SK-N-MC (cell line): ENCODE measurements at regions not wholly inside any gene's neighbourhood (a gene's known extent, or its start where the extent isn't known, plus 50 kb on each side); places are given as distances from the start of the nearest gene placed in this dataset.

Experiments
- DNase-seq: peaks from one replicate; pipeline ENCODE4 v3.0.0-alpha.2; 2011; ENCODE audit warnings: low read depth, low spot score
- H3K27ac ChIP-seq: fragments of 200-600 bp; sonication (generic); 2 replicates; pipeline ENCODE4 v1.5.1; 2016; ENCODE audit warnings: mixed run types
- H3K36me3 ChIP-seq: fragments of 200-600 bp; sonication (generic); 2 replicates; pipeline ENCODE4 v1.6.1; 2017; ENCODE audit warnings: antibody characterized with exemption, low read length, mixed read lengths; ENCODE audit not compliant: insufficient read depth
- H3K4me3 ChIP-seq: fragments of 200-600 bp; sonication (generic); 2 replicates; pipeline ENCODE4 v1.5.1; 2016
- H3K9ac ChIP-seq: fragments of 200-600 bp; sonication (generic); 2 replicates; pipeline ENCODE4 v1.8.0; 2017; ENCODE audit warnings: mixed run types, mixed read lengths; ENCODE audit not compliant: insufficient read length
- H3K9me3 ChIP-seq: fragments of 200-600 bp; sonication (generic); 2 replicates; pipeline ENCODE4 v1.6.1; 2017; ENCODE audit warnings: low read depth, mild to moderate bottlenecking, antibody characterized with exemption, low read length, moderate library complexity, mixed read lengths
- EZH2 ChIP-seq: fragments of 200-600 bp; sonication (generic); IDR thresholded peaks from one replicate; pipeline ENCODE4 v1.6.1; 2017; ENCODE audit warnings: antibody characterized with exemption
- FOXP2 ChIP-seq: optimal IDR thresholded peaks from 2 replicates; pipeline ENCODE3; 2011; ENCODE audit warnings: mild to moderate bottlenecking, moderate library complexity; ENCODE audit not compliant: insufficient read depth; ENCODE audit errors: extremely low read length, control extremely low read depth
- POLR2AphosphoS5 ChIP-seq: IDR thresholded peaks from 2 replicates; pipeline ENCODE4 v1.6.1; 2012; ENCODE audit warnings: mild to moderate bottlenecking, low read depth, low read length, borderline replicate concordance

DNA sequence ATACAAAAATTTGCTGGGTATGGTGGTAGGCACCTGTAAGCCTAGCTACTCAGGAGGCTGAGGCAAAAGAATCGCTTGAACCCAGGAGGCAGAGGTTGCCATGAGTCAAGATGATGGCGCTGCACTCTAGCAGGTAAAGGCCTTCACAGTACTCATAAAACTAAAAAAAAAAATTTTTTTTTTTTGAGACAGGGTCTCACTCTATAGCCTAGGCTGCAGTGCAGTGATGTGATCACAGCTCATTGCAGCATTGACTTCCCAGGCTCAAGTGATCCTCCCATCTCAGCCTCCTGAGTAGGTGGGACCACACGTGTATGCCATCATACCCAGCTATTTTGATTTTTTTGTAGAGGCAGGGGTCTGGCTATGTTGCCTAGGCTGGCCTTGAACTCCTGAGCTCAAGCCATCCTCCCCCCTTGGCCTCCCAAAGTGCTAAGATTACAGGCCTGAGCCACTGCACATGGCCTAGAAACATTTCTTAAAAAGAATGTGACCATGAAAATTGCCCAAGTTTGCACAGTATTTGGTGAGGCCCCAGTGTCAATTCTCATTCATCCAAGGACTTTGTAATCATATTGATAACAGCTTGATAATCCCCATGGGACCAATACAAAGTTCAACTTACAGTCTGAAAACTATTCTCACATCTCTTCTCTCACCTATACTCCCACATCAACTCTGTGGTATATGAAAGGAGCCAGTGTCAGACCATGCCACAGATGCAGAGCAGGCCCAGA lies 64.2 kb upstream of the MYCN start:
- DNase-seq, result no peak
- Histone ChIP-seq H3K4me3 (no peak overlapping the region), H3K9ac (no peak overlapping the region), H3K27ac (no peak overlapping the region), H3K9me3 (no peaks in the 10 kb centered on the region), H3K36me3 (no peaks in the 10 kb centered on the region)
- TF ChIP-seq EZH2, result no peak
- TF ChIP-seq FOXP2, result no peak
- TF ChIP-seq POLR2AphosphoS5, result no peak

DNA sequence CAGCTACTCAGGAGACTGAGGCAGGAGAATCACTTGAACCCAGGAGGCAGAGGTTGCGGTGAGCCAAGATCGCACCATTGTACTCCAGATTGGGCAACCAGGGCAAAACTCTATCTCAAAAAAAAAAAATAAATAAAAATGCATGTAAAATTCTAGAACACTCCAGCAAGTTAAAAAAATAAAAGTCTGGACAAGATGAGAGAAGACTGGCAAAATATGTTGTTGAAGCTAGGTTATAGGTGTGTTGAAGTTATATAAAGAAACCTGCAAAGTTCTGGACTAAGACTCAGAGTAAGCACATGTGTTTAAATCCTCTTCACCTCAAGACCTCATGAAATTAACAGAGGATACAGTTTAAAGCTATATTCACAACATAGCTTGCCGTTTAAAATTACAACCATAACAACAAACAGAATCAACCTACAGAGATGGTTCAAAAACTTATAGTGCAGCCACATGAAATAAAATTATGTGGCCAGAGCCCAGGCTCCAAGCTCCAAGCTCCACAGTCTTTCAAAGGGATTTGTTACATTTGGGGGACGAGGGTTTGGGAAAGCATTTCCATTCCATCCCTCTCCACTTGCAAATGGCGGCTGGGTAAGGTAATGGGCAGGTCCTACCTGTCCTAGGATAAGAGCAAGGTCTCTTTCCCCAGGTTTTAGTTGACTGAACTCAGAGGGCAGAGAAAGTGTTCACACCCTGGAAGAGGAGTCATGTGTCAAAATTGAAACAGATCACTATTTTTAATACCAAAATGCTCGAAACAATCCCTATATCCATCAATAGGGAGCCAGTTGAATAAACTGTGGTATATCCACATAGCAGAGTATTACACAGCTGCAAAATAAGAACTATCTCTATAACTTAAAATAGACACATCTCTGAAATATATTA lies 59.9 kb upstream of the MYCN start:
- H3K27ac ChIP-seq, result no peak overlapping the region

DNA sequence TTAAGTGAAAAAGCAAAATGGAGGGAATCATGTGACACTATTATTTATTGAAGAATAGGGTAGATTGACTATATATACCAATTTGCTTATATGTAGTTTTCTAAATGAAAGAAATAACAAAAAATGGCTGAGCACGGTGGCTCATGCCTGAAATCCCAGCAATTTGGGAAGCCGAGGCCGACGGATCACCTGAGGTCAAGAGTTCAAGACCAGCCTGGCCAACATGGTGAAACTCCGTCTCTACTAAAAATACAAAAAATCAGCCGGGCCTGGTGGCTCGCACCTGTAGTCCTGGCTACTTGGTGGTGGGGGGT lies 59.3 kb upstream of the MYCN start:
- Histone ChIP-seq H3K9me3 (no peaks in the 10 kb centered on the region), H3K36me3 (no peaks in the 10 kb centered on the region), H3K4me3 (no peak overlapping the region), H3K27ac (no peak overlapping the region), H3K9ac (no peak overlapping the region)
- TF ChIP-seq FOXP2 (no peak), POLR2AphosphoS5 (no peak), EZH2 (no peak)
- DNase-seq, result no peak

More for the DNA sequence above, 59.9 kb upstream of the MYCN start:
- no peak overlapping the region for H3K9ac ChIP-seq
- H3K36me3 ChIP-seq, result no peaks in the 10 kb centered on the region
- no peak for TF ChIP-seq FOXP2
- TF ChIP-seq EZH2, result no peak
- no peak for TF ChIP-seq POLR2AphosphoS5
- no peak overlapping the region for H3K4me3 ChIP-seq
- DNase-seq, result no peak
- H3K9me3 ChIP-seq, result no peaks in the 10 kb centered on the region

DNA sequence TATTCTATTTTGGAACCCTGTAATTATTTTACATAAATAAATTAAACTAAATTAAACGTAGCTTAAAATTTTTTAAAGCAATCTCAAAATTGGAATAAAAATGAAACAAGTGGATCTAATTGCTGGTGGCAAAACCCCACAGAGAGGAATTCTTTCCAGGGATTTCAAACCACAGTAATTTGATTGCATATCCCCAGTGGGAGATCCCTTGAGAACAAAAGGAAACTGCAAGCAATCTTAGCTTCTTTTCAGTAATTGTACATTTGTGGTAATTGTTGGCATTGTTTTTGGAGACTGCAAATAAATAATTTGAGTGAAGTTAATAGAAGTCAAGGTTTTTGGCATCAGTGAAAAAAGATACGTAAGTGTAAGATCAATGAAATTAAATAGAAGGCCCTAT lies 58.7 kb upstream of the MYCN start:
- Histone ChIP-seq H3K4me3 (no peak overlapping the region), H3K27ac (no peak overlapping the region), H3K9me3 (no peaks in the 10 kb centered on the region), H3K9ac (no peak overlapping the region), H3K36me3 (no peaks in the 10 kb centered on the region)
- no peak for DNase-seq
- TF ChIP-seq FOXP2 (no peak), POLR2AphosphoS5 (no peak), EZH2 (no peak)

DNA sequence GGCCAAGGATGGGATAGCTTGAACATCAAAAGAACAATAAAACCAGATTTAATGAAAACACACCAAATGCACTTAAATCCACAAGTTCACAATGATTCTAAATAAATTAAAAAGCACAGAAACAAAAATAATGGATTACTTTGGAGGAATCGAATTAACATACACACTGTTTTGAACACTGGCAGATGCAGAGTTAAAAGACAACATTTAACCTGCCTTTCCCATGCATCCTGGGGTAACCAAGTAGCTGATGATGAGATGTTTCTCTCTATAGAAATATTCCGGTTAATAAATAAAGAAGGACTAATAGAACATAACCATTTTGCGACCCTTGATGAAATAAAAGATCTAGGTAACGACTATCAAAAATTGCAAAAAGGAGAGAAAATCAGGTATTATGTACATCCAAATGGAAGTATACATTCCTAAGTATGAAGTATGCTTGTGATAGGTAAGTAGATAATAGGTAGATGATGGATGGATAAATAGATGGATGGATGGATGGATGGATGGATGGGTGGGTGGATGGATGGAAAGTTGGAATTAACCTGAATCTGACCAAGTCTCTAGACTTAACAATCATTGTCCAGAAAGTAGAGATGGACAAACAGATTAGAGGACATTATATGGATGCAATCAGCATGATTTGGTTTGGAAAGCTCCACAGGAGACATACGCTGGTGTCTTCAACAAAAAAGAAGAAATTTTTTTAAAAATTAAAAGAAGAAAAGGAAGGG lies 57.4 kb upstream of the MYCN start:
- no peak for TF ChIP-seq EZH2
- DNase-seq, result no peak
- Histone ChIP-seq H3K9me3 (no peaks in the 10 kb centered on the region), H3K4me3 (no peak overlapping the region), H3K27ac (no peak overlapping the region), H3K36me3 (no peaks in the 10 kb centered on the region), H3K9ac (no peak overlapping the region)

DNA sequence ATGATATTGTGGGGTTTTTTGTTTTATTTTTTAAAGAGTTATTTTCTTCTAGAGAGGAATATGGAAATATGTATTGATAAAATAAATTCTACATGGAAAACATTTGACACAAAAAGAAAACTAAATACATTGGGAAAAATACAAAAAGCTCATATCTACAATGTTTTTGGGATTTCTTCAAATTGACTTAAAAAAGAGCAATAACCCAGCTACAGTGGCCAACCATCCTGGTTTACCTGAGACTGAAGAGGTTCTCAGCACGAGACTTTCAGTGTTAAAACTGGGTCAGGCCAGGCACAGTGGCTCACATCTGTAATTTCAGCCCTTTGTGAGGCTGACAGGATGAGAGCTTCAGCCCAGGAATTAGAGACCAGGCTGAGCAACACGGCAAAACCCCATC lies 56.7 kb upstream of the MYCN start:
- TF ChIP-seq EZH2 (no peak), FOXP2 (no peak), POLR2AphosphoS5 (no peak)
- Histone ChIP-seq H3K36me3 (no peaks in the 10 kb centered on the region), H3K27ac (no peak overlapping the region), H3K9me3 (no peaks in the 10 kb centered on the region), H3K4me3 (no peak overlapping the region), H3K9ac (no peak overlapping the region)
- no peak for DNase-seq

DNA sequence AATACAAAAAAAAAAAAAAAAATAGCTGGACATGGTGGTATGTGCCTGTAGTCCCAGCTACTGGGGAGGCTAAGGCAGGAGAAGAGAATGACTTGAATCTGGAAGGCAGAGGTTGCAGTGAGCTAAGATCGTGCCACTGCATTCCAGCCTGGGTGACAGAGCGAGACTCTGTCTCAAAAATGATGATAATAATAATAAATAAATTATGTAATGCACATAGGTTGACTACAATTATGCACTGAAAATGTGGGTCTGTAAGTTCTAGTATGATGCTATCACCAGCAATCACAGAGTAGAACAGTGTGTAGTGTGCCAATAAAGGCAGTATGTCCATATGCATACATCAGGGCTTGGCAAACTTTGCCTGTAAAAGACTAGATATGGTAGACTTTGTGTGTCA lies 55.6 kb upstream of the MYCN start:
- Histone ChIP-seq H3K36me3 (no peaks in the 10 kb centered on the region), H3K4me3 (no peak overlapping the region), H3K9ac (no peak overlapping the region), H3K27ac (no peak overlapping the region), H3K9me3 (no peaks in the 10 kb centered on the region)
- no peak for DNase-seq
- no peak for TF ChIP-seq EZH2
- no peak for TF ChIP-seq FOXP2
- TF ChIP-seq POLR2AphosphoS5, result no peak

DNA sequence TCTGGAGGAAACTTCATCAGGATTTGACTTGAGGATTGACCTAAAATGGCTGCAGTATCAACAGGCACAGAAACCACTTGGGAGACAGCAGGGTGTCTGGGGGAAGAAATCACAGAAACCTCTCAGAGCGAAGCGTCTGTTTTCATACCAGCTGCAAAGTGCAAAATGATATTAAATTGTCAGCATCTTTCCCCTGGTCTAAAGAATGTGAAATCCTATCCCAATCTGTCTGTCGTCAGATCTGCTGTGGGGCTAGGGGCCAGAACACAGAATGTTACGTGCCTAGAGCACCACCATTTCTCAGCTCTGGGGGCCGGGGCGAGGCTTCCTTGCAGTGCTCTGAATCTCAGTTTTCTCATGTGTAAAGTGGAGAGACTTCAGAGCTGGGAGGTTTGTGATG lies 54.1 kb upstream of the MYCN start:
- no peak for DNase-seq
- TF ChIP-seq POLR2AphosphoS5 (no peak), EZH2 (no peak), FOXP2 (no peak)
- Histone ChIP-seq H3K4me3 (no peak overlapping the region), H3K9me3 (no peaks in the 10 kb centered on the region), H3K27ac (no peak overlapping the region), H3K9ac (no peak overlapping the region), H3K36me3 (no peaks in the 10 kb centered on the region)
